ENCODE measurements at regions not wholly inside any gene's neighbourhood (a gene's known extent, or its start where the extent isn't known, plus 50 kb on each side); places are given as distances from the start of the nearest gene placed in this dataset.

GRCh38 chr4:130028552-130028951 lies 932.6 kb downstream of the C4orf33 start:
- TF ChIP-seq ZNF133 (tag by site-specific recombination; IDR thresholded peaks at IDR 0.05) (no peak), PRDM10 (tag by site-specific recombination; IDR thresholded peaks at IDR 0.05) (no peak), ZNF473 (tag by site-specific recombination; IDR thresholded peaks at IDR 0.05) (no peak), ZNF747 (tag by site-specific recombination; IDR thresholded peaks at IDR 0.05) (no peak), YY1 (tag by site-specific recombination; IDR thresholded peaks at IDR 0.05) (no peak), ZNF175 (tag by site-specific recombination; IDR thresholded peaks at IDR 0.05) (no peak), ZNF513 (tag by site-specific recombination; IDR thresholded peaks at IDR 0.05) (no peak), GLI4 (tag by site-specific recombination; IDR thresholded peaks at IDR 0.05) (no peak), ZNF596 (tag by site-specific recombination; IDR thresholded peaks at IDR 0.05) (no peak), ZNF510 (tag by site-specific recombination; IDR thresholded peaks at IDR 0.05; ENCODE audit: insufficient replicate concordance) (no peak), ZNF19 (tag by site-specific recombination; IDR thresholded peaks at IDR 0.05; ENCODE audit: low read depth) (no peak), ZSCAN23 (tag by site-specific recombination; IDR thresholded peaks at IDR 0.05) (no peak)
- TF ChIP-seq, protein P1, sequence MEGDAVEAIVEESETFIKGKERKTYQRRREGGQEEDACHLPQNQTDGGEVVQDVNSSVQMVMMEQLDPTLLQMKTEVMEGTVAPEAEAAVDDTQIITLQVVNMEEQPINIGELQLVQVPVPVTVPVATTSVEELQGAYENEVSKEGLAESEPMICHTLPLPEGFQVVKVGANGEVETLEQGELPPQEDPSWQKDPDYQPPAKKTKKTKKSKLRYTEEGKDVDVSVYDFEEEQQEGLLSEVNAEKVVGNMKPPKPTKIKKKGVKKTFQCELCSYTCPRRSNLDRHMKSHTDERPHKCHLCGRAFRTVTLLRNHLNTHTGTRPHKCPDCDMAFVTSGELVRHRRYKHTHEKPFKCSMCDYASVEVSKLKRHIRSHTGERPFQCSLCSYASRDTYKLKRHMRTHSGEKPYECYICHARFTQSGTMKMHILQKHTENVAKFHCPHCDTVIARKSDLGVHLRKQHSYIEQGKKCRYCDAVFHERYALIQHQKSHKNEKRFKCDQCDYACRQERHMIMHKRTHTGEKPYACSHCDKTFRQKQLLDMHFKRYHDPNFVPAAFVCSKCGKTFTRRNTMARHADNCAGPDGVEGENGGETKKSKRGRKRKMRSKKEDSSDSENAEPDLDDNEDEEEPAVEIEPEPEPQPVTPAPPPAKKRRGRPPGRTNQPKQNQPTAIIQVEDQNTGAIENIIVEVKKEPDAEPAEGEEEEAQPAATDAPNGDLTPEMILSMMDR (tag by site-specific recombination; IDR thresholded peaks at IDR 0.05) = no peak

Data from HEK293 (cell line).